ENCODE measurements at regions not wholly inside any gene's neighbourhood (a gene's known extent, or its start where the extent isn't known, plus 50 kb on each side); places are given as distances from the start of the nearest gene placed in this dataset.

- Histone ChIP-seq H3K9me3 (ENCODE audit: insufficient read depth, low read length) (no peaks in the 10 kb centered on the region), H3K27ac (ENCODE audit: low read length) (no peak overlapping the region), H3K4me3 (ENCODE audit: low read length) (no peak overlapping the region), H3K79me2 (ENCODE audit: low read length) (no peaks in the 10 kb centered on the region), H3K4me1 (ENCODE audit: low read length) (no peaks in the 10 kb centered on the region), H3K9ac (ENCODE audit: low read length) (no peak overlapping the region), H3K4me2 (ENCODE audit: low read length) (no peak overlapping the region), H3K36me3 (replicated peaks; ENCODE audit: low read depth, low read length) (no peaks in the 10 kb centered on the region), H2AFZ (ENCODE audit: low read depth, low read length) (no peak overlapping the region), H3K27me3 (ENCODE audit: low read depth, low read length) (no peaks in the 10 kb centered on the region), H4K20me1 (ENCODE audit: insufficient read depth, low read length) (no peaks in the 10 kb centered on the region)
- no peak for TF ChIP-seq CTCF (IDR thresholded peaks at IDR 0.05; ENCODE audit: low read depth, low read length)
- TF ChIP-seq EZH2phosphoT487 (IDR thresholded peaks at IDR 0.05; ENCODE audit: low read depth), result no peak
Observed at GRCh38 chr16:51225878-51226277, 74.8 kb upstream of the SALL1 start.

GRCh38 chr16:51224317-51224716, 73.2 kb upstream of the SALL1 start:
- Histone ChIP-seq H4K20me1 (ENCODE audit: insufficient read depth, low read length) (no peaks in the 10 kb centered on the region), H3K79me2 (ENCODE audit: low read length) (no peaks in the 10 kb centered on the region), H3K9me3 (ENCODE audit: insufficient read depth, low read length) (no peaks in the 10 kb centered on the region), H3K9ac (ENCODE audit: low read length) (no peak overlapping the region), H3K4me3 (ENCODE audit: low read length) (no peak overlapping the region), H3K27ac (ENCODE audit: low read length) (no peak overlapping the region), H3K36me3 (replicated peaks; ENCODE audit: low read depth, low read length) (no peaks in the 10 kb centered on the region), H3K4me2 (ENCODE audit: low read length) (no peak overlapping the region), H2AFZ (ENCODE audit: low read depth, low read length) (no peak overlapping the region), H3K4me1 (ENCODE audit: low read length) (no peaks in the 10 kb centered on the region), H3K27me3 (ENCODE audit: low read depth, low read length) (no peaks in the 10 kb centered on the region)
- TF ChIP-seq CTCF (IDR thresholded peaks at IDR 0.05; ENCODE audit: low read depth, low read length) (no peak), EZH2phosphoT487 (IDR thresholded peaks at IDR 0.05; ENCODE audit: low read depth) (no peak)

- Histone ChIP-seq H4K20me1 (ENCODE audit: insufficient read depth, low read length) (no peaks in the 10 kb centered on the region), H3K9ac (ENCODE audit: low read length) (no peak overlapping the region), H2AFZ (ENCODE audit: low read depth, low read length) (no peak overlapping the region), H3K4me2 (ENCODE audit: low read length) (no peak overlapping the region), H3K9me3 (ENCODE audit: insufficient read depth, low read length) (no peaks in the 10 kb centered on the region), H3K4me3 (ENCODE audit: low read length) (no peak overlapping the region), H3K27me3 (ENCODE audit: low read depth, low read length) (no peaks in the 10 kb centered on the region), H3K27ac (ENCODE audit: low read length) (no peak overlapping the region), H3K4me1 (ENCODE audit: low read length) (no peaks in the 10 kb centered on the region), H3K36me3 (replicated peaks; ENCODE audit: low read depth, low read length) (no peaks in the 10 kb centered on the region), H3K79me2 (ENCODE audit: low read length) (no peaks in the 10 kb centered on the region)
- TF ChIP-seq EZH2phosphoT487 (IDR thresholded peaks at IDR 0.05; ENCODE audit: low read depth) (no peak), CTCF (IDR thresholded peaks at IDR 0.05; ENCODE audit: low read depth, low read length) (no peak)
Observed at GRCh38 chr16:51222016-51222415, 70.9 kb upstream of the SALL1 start.

- no peak overlapping the region for H3K4me2 ChIP-seq (ENCODE audit: low read length)
- H3K36me3 ChIP-seq (replicated peaks; ENCODE audit: low read depth, low read length), result no peaks in the 10 kb centered on the region
- no peak overlapping the region for H2AFZ ChIP-seq (ENCODE audit: low read depth, low read length)
- no peaks in the 10 kb centered on the region for H3K4me1 ChIP-seq (ENCODE audit: low read length)
- TF ChIP-seq CTCF (IDR thresholded peaks at IDR 0.05; ENCODE audit: low read depth, low read length) (no peak), EZH2phosphoT487 (IDR thresholded peaks at IDR 0.05; ENCODE audit: low read depth) (no peak)
- no peaks in the 10 kb centered on the region for H3K9me3 ChIP-seq (ENCODE audit: insufficient read depth, low read length)
- no peak overlapping the region for H3K4me3 ChIP-seq (ENCODE audit: low read length)
- H3K27ac ChIP-seq (ENCODE audit: low read length), result no peak overlapping the region
- no peaks in the 10 kb centered on the region for H3K79me2 ChIP-seq (ENCODE audit: low read length)
- no peaks in the 10 kb centered on the region for H4K20me1 ChIP-seq (ENCODE audit: insufficient read depth, low read length)
- H3K27me3 ChIP-seq (ENCODE audit: low read depth, low read length), result no peaks in the 10 kb centered on the region
- H3K9ac ChIP-seq (ENCODE audit: low read length), result no peak overlapping the region
Observed at GRCh38 chr16:51211148-51211547, 60.1 kb upstream of the SALL1 start.
